Right atrium auricular region (tissue), 2 donors: ENCODE measurements at regions not wholly inside any gene's neighbourhood (a gene's known extent, or its start where the extent isn't known, plus 50 kb on each side); places are given as distances from the start of the nearest gene placed in this dataset.
"Not testable (repeated sequence)": the region's sequence is repeated elsewhere in the genome, so short reads cannot be mapped to it uniquely, and the experiment has no call there.

Source experiments
- DNase-seq: peaks from one replicate; pipeline ENCODE4 v3.0.0-alpha.2; 2019; ENCODE audit warnings: low spot score
- H3K27ac ChIP-seq, 2 donors: fragments of 200-600 bp; sonication (generic); 1 replicate in 1 of 2; 2 replicates in 1 of 2; pipeline ENCODE4 v1.5.1; 2016 to 2019
- H3K27me3 ChIP-seq, 2 donors: fragments of 200-600 bp; sonication (generic); one replicate each; pipeline versions ENCODE4 v1.5.1 to v1.6.0; 2017 to 2019
- H3K36me3 ChIP-seq: fragments of 200-600 bp; sonication (generic); one replicate; pipeline ENCODE4 v1.5.1; 2016
- H3K4me1 ChIP-seq, 2 donors: fragments of 200-600 bp; sonication (generic); one replicate each; pipeline versions ENCODE4 v1.5.1 to v1.6.0; 2017 to 2019
- H3K4me3 ChIP-seq, 2 donors: fragments of 200-600 bp; sonication (generic); 1 replicate in 1 of 2; 2 replicates in 1 of 2; pipeline ENCODE4 v1.5.1; 2017 to 2019; ENCODE audit warnings: mild to moderate bottlenecking in 1 of 2, moderate library complexity in 1 of 2
- H3K9me3 ChIP-seq, 2 donors: fragments of 200-600 bp; sonication (generic); one replicate each; pipeline ENCODE4 v1.5.1; 2019
- CTCF ChIP-seq, 2 donors: fragments of 200-600 bp; sonication (generic); IDR thresholded peaks; one replicate each; pipeline ENCODE4 v1.5.1; 2019; ENCODE audit warnings: antibody characterized with exemption in 2 of 2

- Histone ChIP-seq H3K36me3 (no peaks in the 10 kb centered on the region), H3K4me3 (no peak overlapping the region), H3K9me3 (no peaks in the 10 kb centered on the region), H3K4me1 (no peaks in the 10 kb centered on the region), H3K27ac (no peak overlapping the region), H3K27me3 (no peaks in the 10 kb centered on the region)
- no peak for TF ChIP-seq CTCF (IDR thresholded peaks at IDR 0.05)
- DNase-seq = no peak
Measured at GRCh38 chr6:50541941-50542340, 171.4 kb upstream of the TFAP2D start.

- Histone ChIP-seq H3K9me3 (no peaks in the 10 kb centered on the region), H3K27ac (no peak overlapping the region), H3K4me3 (no peak overlapping the region), H3K27me3 (no peaks in the 10 kb centered on the region), H3K36me3 (no peaks in the 10 kb centered on the region), H3K4me1 (no peaks in the 10 kb centered on the region)
- no peak for TF ChIP-seq CTCF (IDR thresholded peaks at IDR 0.05)
- DNase-seq = no peak
Measured at GRCh38 chr6:50543666-50544065, 169.7 kb upstream of the TFAP2D start.

GRCh38 chr6:50549026-50549425, 164.3 kb upstream of the TFAP2D start:
- H3K27ac ChIP-seq = no peak overlapping the region
- H3K27me3 ChIP-seq = no peaks in the 10 kb centered on the region
- H3K4me1 ChIP-seq = no peaks in the 10 kb centered on the region
- TF ChIP-seq CTCF (IDR thresholded peaks at IDR 0.05) = no peak
- no peak overlapping the region for H3K4me3 ChIP-seq
- no peaks in the 10 kb centered on the region for H3K36me3 ChIP-seq
- no peaks in the 10 kb centered on the region for H3K9me3 ChIP-seq
- DNase-seq = no peak

GRCh38 chr6:50549475-50549874, 163.9 kb upstream of the TFAP2D start:
- DNase-seq = no peak
- Histone ChIP-seq H3K4me3 (no peak overlapping the region), H3K27me3 (no peaks in the 10 kb centered on the region), H3K9me3 (no peaks in the 10 kb centered on the region), H3K36me3 (no peaks in the 10 kb centered on the region), H3K27ac (no peak overlapping the region), H3K4me1 (no peaks in the 10 kb centered on the region)
- no peak for TF ChIP-seq CTCF (IDR thresholded peaks at IDR 0.05)

GRCh38 chr6:50555982-50556381, 157.3 kb upstream of the TFAP2D start:
- no peak for TF ChIP-seq CTCF (IDR thresholded peaks at IDR 0.05)

GRCh38 chr6:50565004-50565403, 148.3 kb upstream of the TFAP2D start:
- Histone ChIP-seq H3K9me3 (no peaks in the 10 kb centered on the region), H3K4me1 (no peaks in the 10 kb centered on the region), H3K36me3 (no peaks in the 10 kb centered on the region), H3K27ac (no peak overlapping the region), H3K27me3 (no peaks in the 10 kb centered on the region), H3K4me3 (no peak overlapping the region)
- no peak for TF ChIP-seq CTCF (IDR thresholded peaks at IDR 0.05)
- no peak for DNase-seq

More at GRCh38 chr6:50555982-50556381, 157.3 kb upstream of the TFAP2D start:
- no peaks in the 10 kb centered on the region for H3K27me3 ChIP-seq
- no peak for DNase-seq
- no peaks in the 10 kb centered on the region for H3K9me3 ChIP-seq
- no peak overlapping the region for H3K4me3 ChIP-seq
- H3K4me1 ChIP-seq = no peaks in the 10 kb centered on the region
- no peak overlapping the region for H3K27ac ChIP-seq
- H3K36me3 ChIP-seq = no peaks in the 10 kb centered on the region

GRCh38 chr6:50571230-50571629, 142.1 kb upstream of the TFAP2D start:
- DNase-seq, H3K36me3 ChIP-seq: not testable (repeated sequence)

More at GRCh38 chr6:50571230-50571629, 142.1 kb upstream of the TFAP2D start:
- H3K4me3 ChIP-seq, H3K27ac ChIP-seq, H3K9me3 ChIP-seq, H3K4me1 ChIP-seq, H3K27me3 ChIP-seq: not testable (repeated sequence)
